Neural cell (in vitro differentiated cells): ENCODE measurements at regions not wholly inside any gene's neighbourhood (a gene's known extent, or its start where the extent isn't known, plus 50 kb on each side); places are given as distances from the start of the nearest gene placed in this dataset.

ENCODE experiments used
- EP300 ChIP-seq: fragments of 450-650 bp; conservative IDR thresholded peaks from 2 replicates; pipeline ENCODE4 v1.6.1; 2014; ENCODE audit warnings: antibody characterized with exemption, mild to moderate bottlenecking, moderate library complexity; ENCODE audit not compliant: poor library complexity, severe bottlenecking
- EZH2 ChIP-seq: fragments of 200-600, 300-800 bp; shearing (Covaris generic), sonication (generic); IDR thresholded peaks from 2 replicates; pipeline ENCODE4 v1.6.1; 2014; ENCODE audit warnings: antibody characterized with exemption, low read length, borderline replicate concordance, mild to moderate bottlenecking; ENCODE audit not compliant: insufficient read depth, poor library complexity, severe bottlenecking
- MXI1 ChIP-seq: fragments of 450-650 bp; conservative IDR thresholded peaks from 2 replicates; pipeline ENCODE4 v1.6.1; 2014; ENCODE audit warnings: antibody characterized with exemption, mild to moderate bottlenecking; ENCODE audit not compliant: poor library complexity, severe bottlenecking
- POLR2AphosphoS5 ChIP-seq: IDR thresholded peaks from 2 replicates; pipeline ENCODE4 v1.6.1; 2012
- RAD21 ChIP-seq: fragments of 450-650 bp; conservative IDR thresholded peaks from 2 replicates; pipeline ENCODE4 v1.6.1; 2014; ENCODE audit warnings: antibody characterized with exemption, mild to moderate bottlenecking, moderate library complexity
- REST ChIP-seq: IDR thresholded peaks from 2 replicates; pipeline ENCODE4 v1.6.1; 2012; ENCODE audit warnings: borderline replicate concordance
- SMC3 ChIP-seq: fragments of 450-650 bp; conservative IDR thresholded peaks from 2 replicates; pipeline ENCODE4 v1.6.1; 2014; ENCODE audit warnings: antibody characterized with exemption, mild to moderate bottlenecking, moderate library complexity; ENCODE audit not compliant: poor library complexity
- TAF1 ChIP-seq: IDR thresholded peaks from 2 replicates; pipeline ENCODE4 v1.6.1; 2012; ENCODE audit warnings: low read depth
- TF ChIP-seq, protein P1 (sequence below): fragments of 450-650 bp; IDR thresholded peaks from 2 replicates; pipeline ENCODE4 v1.5.1; 2014; ENCODE audit warnings: antibody characterized with exemption, mild to moderate bottlenecking, moderate library complexity; ENCODE audit not compliant: poor library complexity, severe bottlenecking

DNA sequence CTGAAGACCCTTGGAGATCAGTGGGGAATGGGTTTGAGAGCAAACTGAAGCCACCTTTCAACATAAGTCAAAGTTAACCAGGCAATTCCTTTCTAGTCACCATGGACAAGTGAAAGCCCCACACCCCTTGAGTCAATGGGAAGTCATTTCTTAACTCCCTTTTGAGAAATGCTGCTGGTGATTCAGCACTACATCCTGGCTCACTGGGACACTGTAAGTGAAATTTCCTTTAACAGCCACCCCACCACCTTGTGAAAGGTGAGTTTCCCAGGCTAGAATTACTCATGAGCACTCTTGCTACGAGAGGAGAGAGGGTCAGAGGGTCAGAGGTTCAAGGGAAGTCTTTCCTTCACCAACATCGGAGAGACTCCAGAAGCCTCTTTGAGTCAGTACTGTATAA, 93.3 kb upstream of the MARCKS start:
- TF ChIP-seq EP300, result no peak
- TF ChIP-seq, protein P1, sequence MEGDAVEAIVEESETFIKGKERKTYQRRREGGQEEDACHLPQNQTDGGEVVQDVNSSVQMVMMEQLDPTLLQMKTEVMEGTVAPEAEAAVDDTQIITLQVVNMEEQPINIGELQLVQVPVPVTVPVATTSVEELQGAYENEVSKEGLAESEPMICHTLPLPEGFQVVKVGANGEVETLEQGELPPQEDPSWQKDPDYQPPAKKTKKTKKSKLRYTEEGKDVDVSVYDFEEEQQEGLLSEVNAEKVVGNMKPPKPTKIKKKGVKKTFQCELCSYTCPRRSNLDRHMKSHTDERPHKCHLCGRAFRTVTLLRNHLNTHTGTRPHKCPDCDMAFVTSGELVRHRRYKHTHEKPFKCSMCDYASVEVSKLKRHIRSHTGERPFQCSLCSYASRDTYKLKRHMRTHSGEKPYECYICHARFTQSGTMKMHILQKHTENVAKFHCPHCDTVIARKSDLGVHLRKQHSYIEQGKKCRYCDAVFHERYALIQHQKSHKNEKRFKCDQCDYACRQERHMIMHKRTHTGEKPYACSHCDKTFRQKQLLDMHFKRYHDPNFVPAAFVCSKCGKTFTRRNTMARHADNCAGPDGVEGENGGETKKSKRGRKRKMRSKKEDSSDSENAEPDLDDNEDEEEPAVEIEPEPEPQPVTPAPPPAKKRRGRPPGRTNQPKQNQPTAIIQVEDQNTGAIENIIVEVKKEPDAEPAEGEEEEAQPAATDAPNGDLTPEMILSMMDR, result no peak
- TF ChIP-seq EZH2, result no peak
- no peak for TF ChIP-seq RAD21
- no peak for TF ChIP-seq REST
- TF ChIP-seq POLR2AphosphoS5, result no peak
- TF ChIP-seq SMC3, result no peak
- no peak for TF ChIP-seq TAF1
- TF ChIP-seq MXI1, result no peak
